ENCODE measurements at regions not wholly inside any gene's neighbourhood (a gene's known extent, or its start where the extent isn't known, plus 50 kb on each side); places are given as distances from the start of the nearest gene placed in this dataset.

- no peak overlapping the region for H3K27ac ChIP-seq (ENCODE audit: insufficient read depth, low read depth, low read length)
- DNase-seq (ENCODE audit: low read depth, low spot score): no peak
These were observed 89.3 kb upstream of the MED13L start for GRCh38 chr12:116366824-116367223.

More at GRCh38 chr12:116366824-116367223, 89.3 kb upstream of the MED13L start:
- no peaks in the 10 kb centered on the region for H3K79me2 ChIP-seq (ENCODE audit: control insufficient read depth, insufficient read depth, low read length)
- no peaks in the 10 kb centered on the region for H4K20me1 ChIP-seq (replicated peaks; ENCODE audit: control insufficient read depth, extremely low read depth, insufficient read depth, low read length)
- H3K4me1 ChIP-seq (ENCODE audit: control insufficient read depth, extremely low read depth, insufficient read depth, low read length): no peaks in the 10 kb centered on the region
- POLR2A ChIA-PET: no interaction called here
- H3K9ac ChIP-seq (replicated peaks; ENCODE audit: extremely low read depth, insufficient read depth, low read length): no peak overlapping the region
- CTCF ChIA-PET: interaction anchor here (0.7 to 1.2 kb wide), 2 partner anchors 27 to 89 kb away, joined by 3 to 5 read pairs; partner anchors contain the start of gene MED13L
- TF ChIP-seq POLR2A (IDR thresholded peaks at IDR 0.05; ENCODE audit: low read depth, low read length) (no peak), MAX (IDR thresholded peaks at IDR 0.05; ENCODE audit: insufficient read depth, insufficient read length) (no peak), POLR2AphosphoS5 (IDR thresholded peaks at IDR 0.05; ENCODE audit: insufficient read depth, low read depth, low read length) (no peak), GATA2 (IDR thresholded peaks at IDR 0.05; ENCODE audit: insufficient read depth, insufficient read length, low read depth, low read length) (no peak), JUN (IDR thresholded peaks at IDR 0.05; ENCODE audit: borderline replicate concordance, insufficient read depth, insufficient read length, low read depth) (no peak), CTCF (IDR thresholded peaks at IDR 0.05; ENCODE audit: extremely low read depth in 1 of 2, insufficient read depth in 1 of 2, low read depth in 1 of 2, low read length in 2 of 2) (no peak), MYC (IDR thresholded peaks at IDR 0.05; ENCODE audit: low read depth, low read length) (no peak), EZH2 (IDR thresholded peaks at IDR 0.05; ENCODE audit: borderline replicate concordance, low read depth, low read length, severe bottlenecking) (no peak), FOS (IDR thresholded peaks at IDR 0.05; ENCODE audit: borderline replicate concordance, insufficient read depth, low read length) (no peak)
- no peaks in the 10 kb centered on the region for H3K27me3 ChIP-seq (ENCODE audit: control insufficient read depth in 2 of 2, insufficient read depth in 2 of 2, low read length in 2 of 2)
- no peak overlapping the region for H3K4me3 ChIP-seq (replicated peaks in 1 of 3; ENCODE audit: insufficient read depth in 1 of 3, low read depth in 1 of 3, low read length in 3 of 3)
- dilution Hi-C loops (cut with MboI; ENCODE audit: extremely low pct_ligation_motif_present, low sequenced_read_pairs) (no loop called here), intact Hi-C loops (cut with micrococcal nuclease) (no loop called here)
- H3K4me2 ChIP-seq (ENCODE audit: insufficient read depth, low read length): no peak overlapping the region
- no peaks in the 10 kb centered on the region for H3K36me3 ChIP-seq (ENCODE audit: control insufficient read depth in 2 of 2, extremely low read depth in 1 of 2, insufficient read depth in 2 of 2, low read length in 2 of 2)
- no peak overlapping the region for H2AFZ ChIP-seq (ENCODE audit: low read depth, low read length)
- FAIRE-seq: no peak
- no TSS peak for BruUV-seq (replicated peaks)
- no peaks in the 10 kb centered on the region for H3K9me1 ChIP-seq (replicated peaks; ENCODE audit: control insufficient read depth, extremely low read depth, insufficient read depth, low read length)
- H3K9me3 ChIP-seq (replicated peaks; ENCODE audit: control insufficient read depth, insufficient read depth, low read length): no peaks in the 10 kb centered on the region
